ENCODE measurements at regions not wholly inside any gene's neighbourhood (a gene's known extent, or its start where the extent isn't known, plus 50 kb on each side); places are given as distances from the start of the nearest gene placed in this dataset.

DNA sequence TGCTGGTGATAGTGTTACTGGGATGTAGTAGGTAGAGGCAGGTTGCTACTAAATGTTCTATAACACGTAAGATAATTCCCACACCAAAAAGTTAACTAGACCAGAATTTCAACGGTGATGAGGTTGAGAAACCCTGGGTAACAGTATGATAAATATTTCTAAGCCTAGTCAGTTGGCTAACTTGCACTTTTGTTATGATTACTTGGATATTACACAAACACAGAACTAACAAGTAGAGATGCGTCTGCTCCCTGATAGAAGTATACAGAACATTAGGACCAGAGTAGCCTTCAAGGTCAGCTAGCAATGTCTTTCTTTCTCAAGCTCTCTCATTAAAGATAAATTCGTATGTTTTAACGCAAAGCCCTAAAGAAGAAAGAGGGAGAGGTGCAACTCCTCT, 86.2 kb upstream of the FZD8 start:
- TF ChIP-seq POLR2AphosphoS5 (IDR thresholded peaks at IDR 0.05), result no peak
- TF ChIP-seq, protein P1, sequence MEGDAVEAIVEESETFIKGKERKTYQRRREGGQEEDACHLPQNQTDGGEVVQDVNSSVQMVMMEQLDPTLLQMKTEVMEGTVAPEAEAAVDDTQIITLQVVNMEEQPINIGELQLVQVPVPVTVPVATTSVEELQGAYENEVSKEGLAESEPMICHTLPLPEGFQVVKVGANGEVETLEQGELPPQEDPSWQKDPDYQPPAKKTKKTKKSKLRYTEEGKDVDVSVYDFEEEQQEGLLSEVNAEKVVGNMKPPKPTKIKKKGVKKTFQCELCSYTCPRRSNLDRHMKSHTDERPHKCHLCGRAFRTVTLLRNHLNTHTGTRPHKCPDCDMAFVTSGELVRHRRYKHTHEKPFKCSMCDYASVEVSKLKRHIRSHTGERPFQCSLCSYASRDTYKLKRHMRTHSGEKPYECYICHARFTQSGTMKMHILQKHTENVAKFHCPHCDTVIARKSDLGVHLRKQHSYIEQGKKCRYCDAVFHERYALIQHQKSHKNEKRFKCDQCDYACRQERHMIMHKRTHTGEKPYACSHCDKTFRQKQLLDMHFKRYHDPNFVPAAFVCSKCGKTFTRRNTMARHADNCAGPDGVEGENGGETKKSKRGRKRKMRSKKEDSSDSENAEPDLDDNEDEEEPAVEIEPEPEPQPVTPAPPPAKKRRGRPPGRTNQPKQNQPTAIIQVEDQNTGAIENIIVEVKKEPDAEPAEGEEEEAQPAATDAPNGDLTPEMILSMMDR (IDR thresholded peaks at IDR 0.05), result no peak
- no peak for TF ChIP-seq POLR2A (IDR thresholded peaks at IDR 0.05)
